ENCODE measurements at regions not wholly inside any gene's neighbourhood (a gene's known extent, or its start where the extent isn't known, plus 50 kb on each side); places are given as distances from the start of the nearest gene placed in this dataset.

GRCh38 chr2:241942416-241943208 lies 73.1 kb downstream of the RTP5 start:
- no peak for TF ChIP-seq CTCF (IDR thresholded peaks at IDR 0.05)
- no peak for TF ChIP-seq POLR2A (IDR thresholded peaks at IDR 0.05)

Data from suprapubic skin (tissue), 3 donors.